Osteocyte (in vitro differentiated cells): ENCODE measurements at regions not wholly inside any gene's neighbourhood (a gene's known extent, or its start where the extent isn't known, plus 50 kb on each side); places are given as distances from the start of the nearest gene placed in this dataset.

Experiments
- DNase-seq: peaks from one replicate; pipeline ENCODE4 v3.0.0; 2021; ENCODE audit warnings: mixed read lengths; ENCODE audit not compliant: unreplicated experiment; ENCODE audit errors: extremely low spot score
- H3K27ac Mint-ChIP-seq: one replicate; pipeline ENCODE4 v1.8.0; 2021; ENCODE audit warnings: mild to moderate bottlenecking, mixed read lengths; ENCODE audit not compliant: unreplicated experiment
- H3K27me3 Mint-ChIP-seq: one replicate; pipeline ENCODE4 v1.8.0; 2021; ENCODE audit warnings: mixed read lengths; ENCODE audit not compliant: unreplicated experiment
- H3K36me3 Mint-ChIP-seq: one replicate; pipeline ENCODE4 v1.8.0; 2021; ENCODE audit warnings: mixed read lengths; ENCODE audit not compliant: unreplicated experiment
- H3K4me1 Mint-ChIP-seq: one replicate; pipeline ENCODE4 v1.8.0; 2021; ENCODE audit warnings: mixed read lengths; ENCODE audit not compliant: unreplicated experiment
- H3K4me3 Mint-ChIP-seq: one replicate; pipeline ENCODE4 v1.8.0; 2021; ENCODE audit warnings: mild to moderate bottlenecking, moderate library complexity, mixed read lengths; ENCODE audit not compliant: unreplicated experiment
- H3K9me3 Mint-ChIP-seq: one replicate; pipeline ENCODE4 v1.8.0; 2021; ENCODE audit warnings: mixed read lengths; ENCODE audit not compliant: unreplicated experiment
- TF ChIP-seq, protein P1 (sequence below): fragments of 200-600 bp; sonication (generic); IDR thresholded peaks from 2 replicates; pipeline ENCODE4 v1.5.0; 2021; ENCODE audit warnings: antibody characterized with exemption, mild to moderate bottlenecking, moderate library complexity

DNA sequence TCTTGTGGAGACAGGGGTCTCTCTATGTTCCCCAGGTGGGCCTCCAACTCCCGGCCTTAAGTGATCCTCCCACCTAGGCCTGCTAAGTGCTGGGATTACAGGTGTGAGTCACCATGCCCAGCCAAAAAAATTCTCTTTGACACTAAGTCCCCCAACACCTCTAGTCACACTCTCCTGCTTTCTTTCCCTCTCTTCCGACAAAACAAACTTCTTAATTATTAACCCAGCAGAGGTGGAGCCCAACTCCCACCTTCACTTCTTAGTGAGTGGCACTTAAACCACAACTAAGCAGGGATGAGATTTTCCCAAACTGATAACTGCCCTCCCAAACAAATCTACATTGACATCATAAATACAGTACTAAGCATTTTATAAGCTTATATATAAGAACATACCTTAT is 60.5 kb upstream of the PMAIP1 start:
- DNase-seq = no peak
- Mint-ChIP-seq H3K36me3 (no peaks in the 10 kb centered on the region), H3K4me1 (peaks cover 6% of the 10 kb centered on the region), H3K9me3 (no peaks in the 10 kb centered on the region), H3K27ac (no peak overlapping the region), H3K27me3 (peaks cover 21% of the 10 kb centered on the region), H3K4me3 (no peak overlapping the region)
- TF ChIP-seq, protein P1, sequence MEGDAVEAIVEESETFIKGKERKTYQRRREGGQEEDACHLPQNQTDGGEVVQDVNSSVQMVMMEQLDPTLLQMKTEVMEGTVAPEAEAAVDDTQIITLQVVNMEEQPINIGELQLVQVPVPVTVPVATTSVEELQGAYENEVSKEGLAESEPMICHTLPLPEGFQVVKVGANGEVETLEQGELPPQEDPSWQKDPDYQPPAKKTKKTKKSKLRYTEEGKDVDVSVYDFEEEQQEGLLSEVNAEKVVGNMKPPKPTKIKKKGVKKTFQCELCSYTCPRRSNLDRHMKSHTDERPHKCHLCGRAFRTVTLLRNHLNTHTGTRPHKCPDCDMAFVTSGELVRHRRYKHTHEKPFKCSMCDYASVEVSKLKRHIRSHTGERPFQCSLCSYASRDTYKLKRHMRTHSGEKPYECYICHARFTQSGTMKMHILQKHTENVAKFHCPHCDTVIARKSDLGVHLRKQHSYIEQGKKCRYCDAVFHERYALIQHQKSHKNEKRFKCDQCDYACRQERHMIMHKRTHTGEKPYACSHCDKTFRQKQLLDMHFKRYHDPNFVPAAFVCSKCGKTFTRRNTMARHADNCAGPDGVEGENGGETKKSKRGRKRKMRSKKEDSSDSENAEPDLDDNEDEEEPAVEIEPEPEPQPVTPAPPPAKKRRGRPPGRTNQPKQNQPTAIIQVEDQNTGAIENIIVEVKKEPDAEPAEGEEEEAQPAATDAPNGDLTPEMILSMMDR = no peak

DNA sequence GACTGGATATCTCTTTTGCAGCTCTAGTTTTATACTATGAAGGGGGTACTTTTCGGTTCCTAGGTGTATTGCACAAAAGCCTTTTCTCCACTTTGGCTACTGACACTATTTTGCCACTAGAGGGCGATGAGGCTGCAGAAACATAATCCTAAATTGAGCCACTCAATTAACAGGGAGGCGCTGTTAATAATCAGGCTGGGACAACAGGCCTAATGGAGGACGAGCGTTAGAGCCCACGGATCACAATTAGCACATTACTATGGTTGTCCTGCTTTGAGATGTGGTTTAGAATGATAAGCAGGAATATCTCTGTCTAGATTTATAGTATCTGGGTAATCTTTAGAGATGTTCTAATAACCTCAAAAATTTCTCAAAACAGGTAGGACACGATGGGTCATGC is 62.2 kb upstream of the PMAIP1 start:
- no peaks in the 10 kb centered on the region for H3K9me3 Mint-ChIP-seq
- H3K27me3 Mint-ChIP-seq = peaks cover 33% of the 10 kb centered on the region
- H3K4me3 Mint-ChIP-seq = no peak overlapping the region
- TF ChIP-seq, protein P1 = peak; percentile 92
- H3K27ac Mint-ChIP-seq = no peak overlapping the region
- peaks cover 6% of the 10 kb centered on the region for H3K4me1 Mint-ChIP-seq
- no peaks in the 10 kb centered on the region for H3K36me3 Mint-ChIP-seq
- no peak for DNase-seq

DNA sequence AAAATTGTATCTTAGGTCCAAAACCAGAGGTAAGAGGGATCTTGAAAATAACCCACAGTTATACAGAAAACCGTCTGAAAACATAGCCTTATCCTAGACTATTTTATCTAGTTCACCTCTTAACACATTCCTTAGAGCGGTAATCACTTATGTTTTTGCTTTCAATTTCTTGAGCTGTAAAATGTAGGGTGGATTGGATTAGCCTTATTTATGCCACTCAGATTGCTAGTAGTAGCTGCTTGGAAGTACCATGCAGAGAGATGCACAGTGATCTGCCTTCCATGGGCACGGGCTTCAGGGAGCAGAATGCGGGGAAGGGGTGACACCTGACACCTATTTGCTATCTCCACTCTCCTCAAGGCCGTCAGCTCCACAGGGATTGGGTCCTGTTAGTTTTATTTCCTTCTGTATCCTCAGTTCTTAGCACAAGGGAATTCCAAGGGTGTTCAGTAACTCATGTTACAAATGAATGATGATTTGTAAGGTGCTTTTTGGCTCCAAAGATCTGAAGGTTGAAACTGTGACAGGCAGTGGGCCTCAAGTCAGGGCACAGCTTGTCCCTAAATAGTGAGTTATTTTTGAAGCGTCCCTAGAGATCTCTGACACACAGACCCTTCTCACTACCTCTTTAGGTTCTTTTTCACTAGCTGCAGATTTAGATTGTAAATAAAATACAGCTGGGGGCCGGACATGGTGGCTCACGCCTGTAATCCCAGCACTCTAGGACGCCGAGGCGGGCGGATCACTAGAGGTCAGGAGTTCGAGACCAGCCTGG is 64.0 kb upstream of the PMAIP1 start:
- H3K27me3 Mint-ChIP-seq = peaks cover 50% of the 10 kb centered on the region
- no peak for DNase-seq
- no peak overlapping the region for H3K4me3 Mint-ChIP-seq
- TF ChIP-seq, protein P1 = no peak
- H3K9me3 Mint-ChIP-seq = no peaks in the 10 kb centered on the region
- H3K4me1 Mint-ChIP-seq = peaks cover 6% of the 10 kb centered on the region
- no peaks in the 10 kb centered on the region for H3K36me3 Mint-ChIP-seq
- no peak overlapping the region for H3K27ac Mint-ChIP-seq

DNA sequence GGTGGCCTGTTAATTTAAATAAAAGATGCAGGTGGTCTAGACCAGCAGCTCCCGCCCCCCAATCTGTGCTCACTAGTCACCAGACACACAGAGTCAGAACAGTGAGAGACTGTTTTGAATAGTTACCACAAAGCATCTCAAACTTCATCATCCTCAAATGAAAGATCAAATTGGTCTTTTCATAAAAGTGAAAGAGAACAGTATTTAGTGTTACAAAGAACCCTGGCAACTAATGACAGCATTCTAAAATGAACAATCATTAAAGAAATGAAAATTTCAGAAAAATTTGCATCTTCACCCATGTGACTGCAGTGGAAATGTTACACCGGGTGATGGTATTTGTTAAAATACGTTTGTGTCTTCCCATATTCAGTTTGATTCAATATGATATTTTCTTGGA is 65.5 kb upstream of the PMAIP1 start:
- Mint-ChIP-seq H3K36me3 (no peaks in the 10 kb centered on the region), H3K9me3 (no peaks in the 10 kb centered on the region), H3K27ac (no peak overlapping the region), H3K27me3 (peaks cover 49% of the 10 kb centered on the region), H3K4me1 (peaks cover 6% of the 10 kb centered on the region), H3K4me3 (no peak overlapping the region)
- DNase-seq = no peak
- TF ChIP-seq, protein P1 = no peak

DNA sequence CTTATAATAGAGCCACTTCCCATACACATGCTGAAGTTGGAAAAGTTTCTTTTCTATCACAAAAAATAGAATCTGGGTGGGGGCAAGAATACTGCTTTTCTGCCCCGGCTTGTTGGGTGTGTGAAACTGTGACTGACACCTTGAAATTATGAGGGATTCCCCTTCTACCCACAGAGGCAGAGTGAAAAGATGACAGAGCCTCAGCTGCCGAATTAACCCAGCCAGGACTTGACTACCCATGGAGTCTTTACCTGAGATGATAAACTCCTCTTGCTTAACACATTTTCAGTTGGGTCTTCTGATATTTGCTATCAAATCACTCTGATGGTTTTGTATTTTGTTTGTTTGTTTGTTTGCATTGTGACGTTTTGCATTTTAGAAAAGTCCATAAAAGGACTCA is 66.0 kb upstream of the PMAIP1 start:
- no peaks in the 10 kb centered on the region for H3K9me3 Mint-ChIP-seq
- no peak overlapping the region for H3K27ac Mint-ChIP-seq
- H3K27me3 Mint-ChIP-seq = peaks cover 49% of the 10 kb centered on the region
- peaks cover 6% of the 10 kb centered on the region for H3K4me1 Mint-ChIP-seq
- TF ChIP-seq, protein P1 = no peak
- no peaks in the 10 kb centered on the region for H3K36me3 Mint-ChIP-seq
- no peak for DNase-seq
- H3K4me3 Mint-ChIP-seq = no peak overlapping the region
